GM12874 (cell line): ENCODE measurements at regions not wholly inside any gene's neighbourhood (a gene's known extent, or its start where the extent isn't known, plus 50 kb on each side); places are given as distances from the start of the nearest gene placed in this dataset.

Experiments
- TF ChIP-seq, protein P1 (sequence below): IDR thresholded peaks from 2 replicates; pipeline ENCODE4 v1.5.1; 2011; ENCODE audit warnings: low read depth, mild to moderate bottlenecking, control low read depth, low read length, moderate library complexity; ENCODE audit not compliant: insufficient read depth

DNA sequence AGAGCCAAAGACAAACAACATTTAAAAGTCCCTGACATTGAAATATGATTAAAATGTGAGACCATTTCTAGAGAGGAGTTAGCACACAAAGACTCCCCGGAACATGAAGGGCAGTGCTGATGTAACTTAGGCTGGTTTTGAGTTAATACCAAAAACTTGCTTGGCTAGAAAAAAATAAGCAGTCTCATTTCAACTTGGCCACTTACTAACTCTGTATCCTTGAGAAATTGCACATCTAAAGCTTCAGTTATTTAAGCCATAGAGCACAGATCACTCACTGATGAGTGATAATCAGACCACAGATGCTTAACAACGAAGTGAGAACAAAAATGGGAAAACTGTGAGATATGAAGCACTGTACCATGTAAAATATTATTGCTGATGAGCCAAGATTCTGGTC is 65.9 kb upstream of the MAOA start:
- TF ChIP-seq, protein P1, sequence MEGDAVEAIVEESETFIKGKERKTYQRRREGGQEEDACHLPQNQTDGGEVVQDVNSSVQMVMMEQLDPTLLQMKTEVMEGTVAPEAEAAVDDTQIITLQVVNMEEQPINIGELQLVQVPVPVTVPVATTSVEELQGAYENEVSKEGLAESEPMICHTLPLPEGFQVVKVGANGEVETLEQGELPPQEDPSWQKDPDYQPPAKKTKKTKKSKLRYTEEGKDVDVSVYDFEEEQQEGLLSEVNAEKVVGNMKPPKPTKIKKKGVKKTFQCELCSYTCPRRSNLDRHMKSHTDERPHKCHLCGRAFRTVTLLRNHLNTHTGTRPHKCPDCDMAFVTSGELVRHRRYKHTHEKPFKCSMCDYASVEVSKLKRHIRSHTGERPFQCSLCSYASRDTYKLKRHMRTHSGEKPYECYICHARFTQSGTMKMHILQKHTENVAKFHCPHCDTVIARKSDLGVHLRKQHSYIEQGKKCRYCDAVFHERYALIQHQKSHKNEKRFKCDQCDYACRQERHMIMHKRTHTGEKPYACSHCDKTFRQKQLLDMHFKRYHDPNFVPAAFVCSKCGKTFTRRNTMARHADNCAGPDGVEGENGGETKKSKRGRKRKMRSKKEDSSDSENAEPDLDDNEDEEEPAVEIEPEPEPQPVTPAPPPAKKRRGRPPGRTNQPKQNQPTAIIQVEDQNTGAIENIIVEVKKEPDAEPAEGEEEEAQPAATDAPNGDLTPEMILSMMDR: no peak

DNA sequence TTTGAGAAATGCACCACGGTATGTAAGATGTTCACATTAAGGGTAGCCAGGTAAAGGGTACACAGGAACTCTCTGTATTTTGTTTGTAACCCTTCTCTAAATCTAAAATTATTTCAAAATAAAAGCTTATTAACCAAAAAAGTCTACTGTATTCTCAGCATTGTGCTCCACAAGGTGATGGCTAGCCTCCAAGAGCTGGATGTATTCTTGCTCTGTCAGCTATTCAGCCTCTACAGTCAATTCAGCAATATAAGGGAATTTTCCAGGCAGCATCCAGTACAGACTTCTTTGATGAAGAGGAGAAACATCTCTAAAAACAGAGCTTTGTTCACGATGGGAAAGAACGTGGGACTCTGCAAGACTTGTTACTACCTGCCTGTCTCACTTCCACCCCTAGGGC is 63.5 kb upstream of the MAOA start:
- TF ChIP-seq, protein P1: no peak

DNA sequence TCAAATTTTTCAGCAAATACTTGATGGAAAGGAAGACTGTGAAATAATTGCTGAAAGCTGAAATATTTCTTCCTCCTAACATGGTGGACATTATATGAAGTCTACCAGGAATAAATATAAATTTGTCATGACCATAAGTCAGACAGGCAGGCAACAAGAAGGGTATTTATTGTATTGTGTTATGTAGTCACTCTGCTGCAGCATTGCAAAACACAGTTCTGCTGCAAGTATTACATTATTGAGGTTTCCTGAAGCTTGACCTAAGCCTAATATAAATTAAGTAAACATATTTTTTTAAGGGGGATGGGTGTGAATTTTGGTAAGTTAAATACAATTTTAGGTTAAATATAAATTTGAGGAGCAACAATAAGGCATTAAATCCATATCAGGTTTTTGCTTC is 60.2 kb upstream of the MAOA start:
- TF ChIP-seq, protein P1: no peak

DNA sequence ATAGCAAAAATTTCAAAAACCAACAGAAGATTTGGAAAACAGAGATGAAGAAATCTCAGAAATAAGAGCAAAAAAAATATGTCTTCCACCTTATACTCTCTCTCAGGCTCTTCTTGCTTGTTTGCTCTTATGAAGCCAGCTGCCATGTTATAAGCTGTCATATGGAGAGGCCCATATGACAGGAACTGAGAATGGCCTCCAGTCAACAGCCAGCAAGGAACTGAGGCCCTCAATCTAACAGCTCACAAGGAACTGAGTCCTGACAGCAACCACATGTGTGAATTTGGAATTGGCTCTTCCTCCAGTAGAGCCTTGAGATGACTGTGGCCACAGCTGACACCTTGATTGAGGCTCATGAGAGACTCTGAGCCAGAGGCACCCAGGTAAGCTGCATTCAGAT is 51.3 kb upstream of the MAOA start:
- TF ChIP-seq, protein P1: no peak

DNA sequence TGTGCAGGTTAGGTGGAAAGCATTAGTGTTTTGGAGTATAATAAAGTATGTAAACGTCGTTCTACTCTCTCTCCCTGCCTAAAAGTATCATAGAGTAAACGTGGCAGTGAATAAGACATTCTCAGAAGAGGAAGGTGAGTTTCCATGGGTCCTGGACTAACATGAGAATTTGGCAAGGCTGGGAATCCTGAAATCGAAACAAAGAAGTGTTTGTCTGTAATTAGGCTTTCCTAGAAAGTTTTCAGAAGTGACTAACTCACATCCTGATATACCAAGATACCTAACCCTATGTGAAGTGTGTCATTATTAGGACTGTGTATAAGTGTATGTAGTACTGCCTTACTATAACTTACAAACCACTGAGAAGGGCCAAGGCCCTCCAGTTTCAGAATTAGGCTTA is 50.7 kb upstream of the MAOA start:
- TF ChIP-seq, protein P1: no peak
